ENCODE measurements at regions not wholly inside any gene's neighbourhood (a gene's known extent, or its start where the extent isn't known, plus 50 kb on each side); places are given as distances from the start of the nearest gene placed in this dataset.

- ChIA-PET CTCF (no interaction called here), POLR2A (no interaction called here)
Observed at GRCh38 chr10:4733843-4734224, 92.2 kb upstream of the AKR1E2 start.

GRCh38 chr10:4733150-4733842 lies 92.7 kb upstream of the AKR1E2 start:
- CTCF ChIA-PET: no interaction called here
- POLR2A ChIA-PET: no interaction called here

GRCh38 chr10:4730998-4731397 lies 95.0 kb upstream of the AKR1E2 start:
- ChIA-PET POLR2A (interaction anchor here (0.6 kb wide), 1 partner anchor 37 kb away, joined by 3 read pairs; no protein-coding TSS in a partner anchor), CTCF (no interaction called here)

GRCh38 chr10:4725917-4726606 lies 99.9 kb upstream of the AKR1E2 start:
- CTCF ChIA-PET: no interaction called here
- POLR2A ChIA-PET: no interaction called here

- CTCF ChIA-PET: no interaction called here
Observed at GRCh38 chr10:4723860-4724259, 102.1 kb upstream of the AKR1E2 start.

GRCh38 chr10:4721999-4722753 lies 103.8 kb upstream of the AKR1E2 start:
- CTCF ChIA-PET: no interaction called here
- POLR2A ChIA-PET: no interaction called here

More at GRCh38 chr10:4723860-4724259, 102.1 kb upstream of the AKR1E2 start:
- POLR2A ChIA-PET: no interaction called here

- CTCF ChIA-PET: no interaction called here
- POLR2A ChIA-PET: no interaction called here
Observed at GRCh38 chr10:4720463-4720862, 105.5 kb upstream of the AKR1E2 start.

GRCh38 chr10:4719671-4720070 lies 106.3 kb upstream of the AKR1E2 start:
- ChIA-PET CTCF (no interaction called here), POLR2A (no interaction called here)

- ChIA-PET POLR2A (no interaction called here), CTCF (no interaction called here)
Observed at GRCh38 chr10:4719036-4719435, 107.0 kb upstream of the AKR1E2 start.

GRCh38 chr10:4718544-4718943 lies 107.5 kb upstream of the AKR1E2 start:
- POLR2A ChIA-PET: no interaction called here
- CTCF ChIA-PET: no interaction called here

GRCh38 chr10:4717670-4718069 lies 108.3 kb upstream of the AKR1E2 start:
- CTCF ChIA-PET: no interaction called here
- POLR2A ChIA-PET: no interaction called here

- CTCF ChIA-PET: no interaction called here
- POLR2A ChIA-PET: no interaction called here
Observed at GRCh38 chr10:4710858-4711257, 115.1 kb upstream of the AKR1E2 start.

- POLR2A ChIA-PET: no interaction called here
- CTCF ChIA-PET: no interaction called here
Observed at GRCh38 chr10:4708123-4708759, 117.8 kb upstream of the AKR1E2 start.

- CTCF ChIA-PET: no interaction called here
- POLR2A ChIA-PET: no interaction called here
Observed at GRCh38 chr10:4707221-4707620, 118.8 kb upstream of the AKR1E2 start.

GRCh38 chr10:4704034-4704545 lies 121.9 kb upstream of the AKR1E2 start:
- ChIA-PET CTCF (no interaction called here), POLR2A (no interaction called here)

GRCh38 chr10:4701016-4701415 lies 125.0 kb upstream of the AKR1E2 start:
- ChIA-PET POLR2A (no interaction called here), CTCF (interaction anchor here (0.7 kb wide), 1 partner anchor 1350 kb away, joined by 3 read pairs; no protein-coding TSS in a partner anchor)

- POLR2A ChIA-PET: no interaction called here
- CTCF ChIA-PET: interaction anchor here (0.7 kb wide), 1 partner anchor 1350 kb away, joined by 3 read pairs; no protein-coding TSS in a partner anchor
Observed at GRCh38 chr10:4699950-4700730, 125.9 kb upstream of the AKR1E2 start.

- POLR2A ChIA-PET: no interaction called here
- CTCF ChIA-PET: no interaction called here
Observed at GRCh38 chr10:4698075-4698474, 127.9 kb upstream of the AKR1E2 start.

GRCh38 chr10:4696186-4696585 lies 129.8 kb upstream of the AKR1E2 start:
- ChIA-PET CTCF (no interaction called here), POLR2A (no interaction called here)

GRCh38 chr10:4693967-4694366 lies 132.0 kb upstream of the AKR1E2 start:
- ChIA-PET POLR2A (no interaction called here), CTCF (no interaction called here)

All from activated CD8-positive, alpha-beta memory T cell treated with anti-CD3 and anti-CD28 coated beads for 36 hours (primary cell).